HCT116 (cell line): ENCODE measurements at regions not wholly inside any gene's neighbourhood (a gene's known extent, or its start where the extent isn't known, plus 50 kb on each side); places are given as distances from the start of the nearest gene placed in this dataset.

ENCODE experiments used
- ATAC-seq: fragments of 200-7000 bp; cut with Tn5 transposase; 2 replicates; pipeline ENCODE4 v1.9.1; 2020; ENCODE audit warnings: mild to moderate bottlenecking, moderate library complexity
- BruUV-seq: library from RNA; stranded (reverse); fragments of 400-500 nt; replicated peaks from 2 replicates; lab custom pipeline; 2021; lab: Mats Ljungman, UMichigan
- CTCF ChIA-PET: fragments of 300-600 bp; sonication (Branson Sonifier 250); formaldehyde crosslinking; loops from one replicate; lab custom pipeline; 2021; ENCODE audit warnings: antibody characterized with exemption; lab: Charles Lee
- POLR2A ChIA-PET: fragments of 300-600, 350-600 bp; sonication (Branson Sonifier 250); formaldehyde crosslinking; loops from one replicate; lab custom pipeline; 2021; ENCODE audit warnings: antibody characterized with exemption; lab: Charles Lee
- RAD21 ChIA-PET, 2 experiments: fragments of 300-600 bp; sonication (Branson Sonifier 250); formaldehyde crosslinking; loops; one replicate each; lab custom pipeline; 2023; ENCODE audit warnings: low total read pairs in 2 of 2; ENCODE audit not compliant: uncharacterized antibody in 2 of 2, unreplicated experiment in 2 of 2, low non-redundant PET in 1 of 2; lab: Charles Lee
- DNase-seq: peaks from one replicate; pipeline ENCODE4 v3.0.0-alpha.2; 2010; ENCODE audit warnings: low read depth, low spot score
- H2AFZ ChIP-seq: fragments of 200-600 bp; shearing (Covaris generic), sonication (generic); 2 replicates; pipeline ENCODE4 v1.6.1; 2017; ENCODE audit warnings: low read depth, mixed run types, mixed read lengths, antibody characterized with exemption, low read length; ENCODE audit not compliant: poor library complexity, severe bottlenecking
- H3K27ac ChIP-seq: 2 replicates; pipeline ENCODE4 v1.5.1; 2012; ENCODE audit warnings: low read depth, low read length
- H3K27me3 ChIP-seq: fragments of 200-600 bp; sonication (generic); 2 replicates; pipeline ENCODE4 v1.6.1; 2016; ENCODE audit warnings: mixed run types, low read length, mixed read lengths; ENCODE audit not compliant: insufficient read depth
- H3K36me3 ChIP-seq, 2 experiments: fragments of 200-500 bp in 1 of 2; fragments of 200-600 bp in 1 of 2; sonication (Bioruptor generic) in 1 of 2; sonication (generic) in 1 of 2; 2 replicates each; pipeline versions ENCODE4 v1.5.1 to v1.6.1; 2014 to 2016; ENCODE audit warnings: low read length in 2 of 2, inconsistent platforms in 1 of 2, mixed read lengths in 1 of 2, mixed run types in 1 of 2; ENCODE audit not compliant: insufficient read depth in 2 of 2, control insufficient read depth in 1 of 2
- H3K4me1 ChIP-seq, 2 experiments: fragments of 200-600 bp in 1 of 2; sonication (generic) in 1 of 2; 2 replicates each; pipeline versions ENCODE4 v1.5.1 to v1.6.1; 2012 to 2017; ENCODE audit warnings: low read length in 2 of 2, inconsistent platforms in 1 of 2, mild to moderate bottlenecking in 1 of 2, mixed read lengths in 1 of 2, mixed run types in 1 of 2, moderate library complexity in 1 of 2; ENCODE audit not compliant: insufficient read depth in 2 of 2, control insufficient read depth in 1 of 2
- H3K4me2 ChIP-seq: fragments of 200-600 bp; sonication (generic); 2 replicates; pipeline ENCODE4 v1.6.1; 2017; ENCODE audit warnings: mixed run types, low read length, mixed read lengths
- H3K4me3 ChIP-seq, 2 experiments: fragments of 200-600 bp in 1 of 2; sonication (generic) in 1 of 2; replicated peaks in 1 of 2; 2 replicates each; pipeline ENCODE4 v1.5.1; 2011 to 2016; ENCODE audit warnings: low read length in 2 of 2, control low read depth in 1 of 2, low read depth in 1 of 2, mild to moderate bottlenecking in 1 of 2, mixed read lengths in 1 of 2, mixed run types in 1 of 2
- H3K79me2 ChIP-seq: fragments of 200-600 bp; sonication (generic); 2 replicates; pipeline ENCODE4 v1.6.1; 2017; ENCODE audit warnings: mild to moderate bottlenecking, mixed run types, low read length, moderate library complexity, mixed read lengths; ENCODE audit not compliant: insufficient read depth
- H3K9ac ChIP-seq: fragments of 200-600 bp; sonication (generic); 2 replicates; pipeline ENCODE4 v1.6.1; 2016; ENCODE audit warnings: low read length, mixed read lengths
- H3K9me2 ChIP-seq: fragments of 200-600 bp; sonication (generic), shearing (Covaris generic); 2 replicates; pipeline ENCODE4 v1.6.1; 2017; ENCODE audit warnings: mixed run types, mild to moderate bottlenecking, moderate library complexity; ENCODE audit not compliant: insufficient read depth
- H3K9me3 ChIP-seq, 2 experiments: fragments of 200-500 bp in 1 of 2; fragments of 200-600 bp in 1 of 2; sonication (Bioruptor generic) in 1 of 2; sonication (generic) in 1 of 2; 2 replicates each; pipeline ENCODE4 v1.6.1; 2014 to 2017; ENCODE audit warnings: low read length in 2 of 2, mixed read lengths in 2 of 2, inconsistent platforms in 1 of 2, low read depth in 1 of 2, mild to moderate bottlenecking in 1 of 2, mixed run types in 1 of 2, moderate library complexity in 1 of 2; ENCODE audit not compliant: control insufficient read depth in 1 of 2, insufficient read depth in 1 of 2
- H4K20me1 ChIP-seq: fragments of 200-600 bp; sonication (generic), shearing (Covaris generic); 2 replicates; pipeline ENCODE4 v1.6.1; 2017; ENCODE audit warnings: mixed run types, mild to moderate bottlenecking, moderate library complexity; ENCODE audit not compliant: insufficient read depth
- EGR1 ChIP-seq: IDR thresholded peaks from 2 replicates; pipeline ENCODE4 v1.6.1; 2012; ENCODE audit warnings: low read depth
- ELF1 ChIP-seq: IDR thresholded peaks from 2 replicates; pipeline ENCODE4 v1.6.1; 2012; ENCODE audit warnings: low read depth, borderline replicate concordance
- EZH2 ChIP-seq: fragments of 200-600 bp; sonication (generic); IDR thresholded peaks from 2 replicates; pipeline ENCODE4 v1.6.1; 2017; ENCODE audit warnings: antibody characterized with exemption, mixed run types
- FOSL1 ChIP-seq: IDR thresholded peaks from 2 replicates; pipeline ENCODE4 v1.6.1; 2012; ENCODE audit warnings: low read depth
- JUND ChIP-seq: IDR thresholded peaks from 2 replicates; pipeline ENCODE4 v1.6.1; 2012
- POLR2AphosphoS5 ChIP-seq: IDR thresholded peaks from 2 replicates; pipeline ENCODE4 v1.6.1; 2011; ENCODE audit warnings: mild to moderate bottlenecking, low read depth, low read length, moderate library complexity
- RAD21 ChIP-seq: IDR thresholded peaks from 2 replicates; pipeline ENCODE4 v1.6.1; 2012; ENCODE audit warnings: low read depth, mild to moderate bottlenecking
- SIN3A ChIP-seq: IDR thresholded peaks from 2 replicates; pipeline ENCODE4 v1.6.1; 2012; ENCODE audit warnings: low read depth
- SP1 ChIP-seq: IDR thresholded peaks from 2 replicates; pipeline ENCODE4 v1.6.1; 2012; ENCODE audit warnings: low read depth
- SRF ChIP-seq: IDR thresholded peaks from 2 replicates; pipeline ENCODE4 v1.6.1; 2012; ENCODE audit warnings: low read depth
- TCF7L2 ChIP-seq: IDR thresholded peaks from 2 replicates; pipeline ENCODE4 v1.7.0; 2011; ENCODE audit warnings: borderline replicate concordance, inconsistent platforms; ENCODE audit not compliant: insufficient read depth, insufficient read length; ENCODE audit errors: extremely low read depth
- YY1 ChIP-seq: IDR thresholded peaks from 2 replicates; pipeline ENCODE4 v1.6.1; 2011; ENCODE audit warnings: low read length, low read depth, moderate library complexity, mild to moderate bottlenecking; ENCODE audit not compliant: insufficient replicate concordance; ENCODE audit errors: extremely low read depth
- ZFX ChIP-seq: fragments of 450-650 bp; IDR thresholded peaks from 2 replicates; pipeline ENCODE4 v1.6.1; 2017
- intact Hi-C: fragments of 100-400 bp; cut with micrococcal nuclease; formaldehyde crosslinking; loops from 2 replicates; pipeline ENCODE4 v1.10.0; 2022
- TF ChIP-seq, protein P1 (sequence below), 3 experiments: fragments of 200-600 bp in 1 of 3; sonication (generic) in 1 of 3; IDR thresholded peaks in 2 of 3; conservative IDR thresholded peaks in 1 of 3; 2 replicates each; pipeline ENCODE4 v1.5.1; 2012 to 2017; ENCODE audit warnings: low read depth in 2 of 3, low read length in 2 of 3, antibody characterized with exemption in 1 of 3, borderline replicate concordance in 1 of 3, control low read depth in 1 of 3, mild to moderate bottlenecking in 1 of 3, mixed read lengths in 1 of 3, mixed run types in 1 of 3, moderate library complexity in 1 of 3; ENCODE audit not compliant: insufficient read depth in 1 of 3
- TF ChIP-seq, protein P2 (sequence below): IDR thresholded peaks from 2 replicates; pipeline ENCODE4 v1.6.1; 2012; ENCODE audit warnings: low read depth
- TF ChIP-seq, protein P3 (sequence below): IDR thresholded peaks from 2 replicates; pipeline ENCODE4 v1.6.1; 2011; ENCODE audit warnings: mild to moderate bottlenecking, low read length, moderate library complexity; ENCODE audit not compliant: insufficient replicate concordance; ENCODE audit errors: extremely low read depth
- TF ChIP-seq, protein P4 (sequence below): IDR thresholded peaks from 2 replicates; pipeline ENCODE4 v1.6.1; 2012
- TF ChIP-seq, protein P5 (sequence below): IDR thresholded peaks from 2 replicates; pipeline ENCODE4 v1.6.1; 2012

DNA sequence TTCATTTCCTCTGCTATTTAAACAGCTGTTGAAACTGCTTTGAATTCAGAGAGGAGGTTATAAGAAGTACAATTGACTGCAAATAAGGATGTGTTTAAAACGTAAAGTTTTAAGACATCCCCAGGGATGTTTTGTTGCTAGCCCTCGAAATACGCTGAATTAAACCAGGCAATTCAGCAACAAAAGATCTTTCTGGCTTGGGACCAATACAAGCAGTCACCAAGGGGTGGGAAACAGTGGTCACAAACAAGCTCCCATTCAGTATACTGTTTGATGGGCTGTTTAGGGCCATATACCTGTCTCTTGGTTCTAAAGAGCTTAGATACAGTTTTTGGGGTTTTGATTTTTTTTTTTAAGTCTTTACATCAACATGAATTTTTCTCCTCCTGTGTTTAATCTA lies 446.3 kb upstream of the POT1 start:
- Histone ChIP-seq H3K9me2 (no peaks in the 10 kb centered on the region), H3K27me3 (no peaks in the 10 kb centered on the region), H3K79me2 (no peaks in the 10 kb centered on the region), H3K9me3 (no peaks in the 10 kb centered on the region), H2AFZ (no peak overlapping the region), H4K20me1 (no peaks in the 10 kb centered on the region), H3K4me3 (no peak overlapping the region), H3K27ac (no peak overlapping the region), H3K4me2 (no peak overlapping the region), H3K36me3 (no peaks in the 10 kb centered on the region), H3K9ac (no peak overlapping the region), H3K4me1 (no peaks in the 10 kb centered on the region)
- DNase-seq, result no peak
- ATAC-seq, result no peak
- RAD21 ChIA-PET, result no interaction called here
- TF ChIP-seq EZH2, result no peak
- TF ChIP-seq, protein P1, sequence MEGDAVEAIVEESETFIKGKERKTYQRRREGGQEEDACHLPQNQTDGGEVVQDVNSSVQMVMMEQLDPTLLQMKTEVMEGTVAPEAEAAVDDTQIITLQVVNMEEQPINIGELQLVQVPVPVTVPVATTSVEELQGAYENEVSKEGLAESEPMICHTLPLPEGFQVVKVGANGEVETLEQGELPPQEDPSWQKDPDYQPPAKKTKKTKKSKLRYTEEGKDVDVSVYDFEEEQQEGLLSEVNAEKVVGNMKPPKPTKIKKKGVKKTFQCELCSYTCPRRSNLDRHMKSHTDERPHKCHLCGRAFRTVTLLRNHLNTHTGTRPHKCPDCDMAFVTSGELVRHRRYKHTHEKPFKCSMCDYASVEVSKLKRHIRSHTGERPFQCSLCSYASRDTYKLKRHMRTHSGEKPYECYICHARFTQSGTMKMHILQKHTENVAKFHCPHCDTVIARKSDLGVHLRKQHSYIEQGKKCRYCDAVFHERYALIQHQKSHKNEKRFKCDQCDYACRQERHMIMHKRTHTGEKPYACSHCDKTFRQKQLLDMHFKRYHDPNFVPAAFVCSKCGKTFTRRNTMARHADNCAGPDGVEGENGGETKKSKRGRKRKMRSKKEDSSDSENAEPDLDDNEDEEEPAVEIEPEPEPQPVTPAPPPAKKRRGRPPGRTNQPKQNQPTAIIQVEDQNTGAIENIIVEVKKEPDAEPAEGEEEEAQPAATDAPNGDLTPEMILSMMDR (IDR thresholded peaks at IDR 0.05 in 2 of 3, conservative IDR thresholded peaks at IDR 0.05 in 1 of 3; ENCODE audit: borderline replicate concordance in 1 of 3, insufficient read depth in 1 of 3, low read depth in 2 of 3, low read length in 2 of 3), result no peak
- TF ChIP-seq ELF1, result no peak
- TF ChIP-seq, protein P2, sequence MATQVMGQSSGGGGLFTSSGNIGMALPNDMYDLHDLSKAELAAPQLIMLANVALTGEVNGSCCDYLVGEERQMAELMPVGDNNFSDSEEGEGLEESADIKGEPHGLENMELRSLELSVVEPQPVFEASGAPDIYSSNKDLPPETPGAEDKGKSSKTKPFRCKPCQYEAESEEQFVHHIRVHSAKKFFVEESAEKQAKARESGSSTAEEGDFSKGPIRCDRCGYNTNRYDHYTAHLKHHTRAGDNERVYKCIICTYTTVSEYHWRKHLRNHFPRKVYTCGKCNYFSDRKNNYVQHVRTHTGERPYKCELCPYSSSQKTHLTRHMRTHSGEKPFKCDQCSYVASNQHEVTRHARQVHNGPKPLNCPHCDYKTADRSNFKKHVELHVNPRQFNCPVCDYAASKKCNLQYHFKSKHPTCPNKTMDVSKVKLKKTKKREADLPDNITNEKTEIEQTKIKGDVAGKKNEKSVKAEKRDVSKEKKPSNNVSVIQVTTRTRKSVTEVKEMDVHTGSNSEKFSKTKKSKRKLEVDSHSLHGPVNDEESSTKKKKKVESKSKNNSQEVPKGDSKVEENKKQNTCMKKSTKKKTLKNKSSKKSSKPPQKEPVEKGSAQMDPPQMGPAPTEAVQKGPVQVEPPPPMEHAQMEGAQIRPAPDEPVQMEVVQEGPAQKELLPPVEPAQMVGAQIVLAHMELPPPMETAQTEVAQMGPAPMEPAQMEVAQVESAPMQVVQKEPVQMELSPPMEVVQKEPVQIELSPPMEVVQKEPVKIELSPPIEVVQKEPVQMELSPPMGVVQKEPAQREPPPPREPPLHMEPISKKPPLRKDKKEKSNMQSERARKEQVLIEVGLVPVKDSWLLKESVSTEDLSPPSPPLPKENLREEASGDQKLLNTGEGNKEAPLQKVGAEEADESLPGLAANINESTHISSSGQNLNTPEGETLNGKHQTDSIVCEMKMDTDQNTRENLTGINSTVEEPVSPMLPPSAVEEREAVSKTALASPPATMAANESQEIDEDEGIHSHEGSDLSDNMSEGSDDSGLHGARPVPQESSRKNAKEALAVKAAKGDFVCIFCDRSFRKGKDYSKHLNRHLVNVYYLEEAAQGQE, result no peak
- no peak for TF ChIP-seq YY1
- TF ChIP-seq, protein P3, sequence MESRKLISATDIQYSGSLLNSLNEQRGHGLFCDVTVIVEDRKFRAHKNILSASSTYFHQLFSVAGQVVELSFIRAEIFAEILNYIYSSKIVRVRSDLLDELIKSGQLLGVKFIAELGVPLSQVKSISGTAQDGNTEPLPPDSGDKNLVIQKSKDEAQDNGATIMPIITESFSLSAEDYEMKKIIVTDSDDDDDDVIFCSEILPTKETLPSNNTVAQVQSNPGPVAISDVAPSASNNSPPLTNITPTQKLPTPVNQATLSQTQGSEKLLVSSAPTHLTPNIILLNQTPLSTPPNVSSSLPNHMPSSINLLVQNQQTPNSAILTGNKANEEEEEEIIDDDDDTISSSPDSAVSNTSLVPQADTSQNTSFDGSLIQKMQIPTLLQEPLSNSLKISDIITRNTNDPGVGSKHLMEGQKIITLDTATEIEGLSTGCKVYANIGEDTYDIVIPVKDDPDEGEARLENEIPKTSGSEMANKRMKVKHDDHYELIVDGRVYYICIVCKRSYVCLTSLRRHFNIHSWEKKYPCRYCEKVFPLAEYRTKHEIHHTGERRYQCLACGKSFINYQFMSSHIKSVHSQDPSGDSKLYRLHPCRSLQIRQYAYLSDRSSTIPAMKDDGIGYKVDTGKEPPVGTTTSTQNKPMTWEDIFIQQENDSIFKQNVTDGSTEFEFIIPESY, result no peak
- TF ChIP-seq JUND, result no peak
- TF ChIP-seq EGR1, result no peak
- TF ChIP-seq, protein P4, sequence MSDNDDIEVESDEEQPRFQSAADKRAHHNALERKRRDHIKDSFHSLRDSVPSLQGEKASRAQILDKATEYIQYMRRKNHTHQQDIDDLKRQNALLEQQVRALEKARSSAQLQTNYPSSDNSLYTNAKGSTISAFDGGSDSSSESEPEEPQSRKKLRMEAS, result no peak
- no peak for TF ChIP-seq TCF7L2
- TF ChIP-seq SP1, result no peak
- TF ChIP-seq FOSL1, result no peak
- no peak for TF ChIP-seq ZFX
- no peak for TF ChIP-seq SRF
- TF ChIP-seq, protein P5, sequence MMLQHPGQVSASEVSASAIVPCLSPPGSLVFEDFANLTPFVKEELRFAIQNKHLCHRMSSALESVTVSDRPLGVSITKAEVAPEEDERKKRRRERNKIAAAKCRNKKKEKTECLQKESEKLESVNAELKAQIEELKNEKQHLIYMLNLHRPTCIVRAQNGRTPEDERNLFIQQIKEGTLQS, result no peak
- no peak for TF ChIP-seq POLR2AphosphoS5
- no peak for TF ChIP-seq SIN3A
- no peak for TF ChIP-seq RAD21
- no TSS peak for BruUV-seq
- intact Hi-C loops, result no loop called here
- POLR2A ChIA-PET, result no interaction called here
- CTCF ChIA-PET, result no interaction called here
